ENCODE measurements at regions not wholly inside any gene's neighbourhood (a gene's known extent, or its start where the extent isn't known, plus 50 kb on each side); places are given as distances from the start of the nearest gene placed in this dataset.

DNA sequence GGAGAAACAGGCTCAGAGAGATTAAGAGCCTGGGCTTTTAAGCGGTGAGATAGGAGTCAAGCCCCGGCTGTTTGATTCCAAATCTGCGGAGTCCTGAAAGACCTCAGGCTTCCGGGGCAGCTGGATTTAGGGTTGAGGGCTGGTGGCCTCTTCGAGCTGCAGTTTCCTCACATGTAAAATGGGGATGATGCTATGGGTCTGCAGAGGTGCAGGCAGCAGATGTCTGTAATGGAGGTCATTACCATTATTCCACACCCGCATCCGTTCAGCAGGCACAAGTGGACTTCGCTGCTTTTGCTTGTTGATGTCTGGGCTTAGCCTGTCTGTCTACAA, 175.6 kb upstream of the HS6ST1 start:
- no peaks in the 10 kb centered on the region for H3K27me3 ChIP-seq (ENCODE audit: control insufficient read depth in 1 of 2, insufficient read depth in 2 of 2, low read length in 2 of 2)
- peaks cover 0 to 6% of the 10 kb centered on the region in 2 donors for H3K4me1 ChIP-seq (ENCODE audit: control insufficient read depth in 2 of 2, insufficient read depth in 2 of 2, low read length in 1 of 2)
- no peak overlapping the region for H3K27ac ChIP-seq (ENCODE audit: low read depth in 2 of 2, low read length in 1 of 2)
- H3K9me3 ChIP-seq (ENCODE audit: control insufficient read depth in 2 of 2, insufficient read depth in 1 of 2, low read depth in 1 of 2, low read length in 1 of 2), result peaks cover 4 to 5% of the 10 kb centered on the region in 2 donors
- 71 to 85% methylated on average over 8 of the region's 8 CpGs for WGBS, 2 donors
- no peaks in the 10 kb centered on the region for H3K36me3 ChIP-seq (ENCODE audit: control insufficient read depth in 2 of 2, insufficient read depth in 2 of 2, low read length in 1 of 2)
- H3K4me3 ChIP-seq (ENCODE audit: low read depth in 1 of 2, low read length in 2 of 2), result no peak overlapping the region

- H3K27ac ChIP-seq (ENCODE audit: low read depth in 2 of 2, low read length in 1 of 2), result no peak overlapping the region
- H3K36me3 ChIP-seq (ENCODE audit: control insufficient read depth in 2 of 2, insufficient read depth in 2 of 2, low read length in 1 of 2), result no peaks in the 10 kb centered on the region
- no peak overlapping the region for H3K4me3 ChIP-seq (ENCODE audit: low read depth in 1 of 2, low read length in 2 of 2)
- WGBS, 2 donors, result 59 to 77% methylated on average over 13 of the region's 13 CpGs
- H3K27me3 ChIP-seq (ENCODE audit: control insufficient read depth in 1 of 2, insufficient read depth in 2 of 2, low read length in 2 of 2), result no peaks in the 10 kb centered on the region
- H3K9me3 ChIP-seq (ENCODE audit: control insufficient read depth in 2 of 2, insufficient read depth in 1 of 2, low read depth in 1 of 2, low read length in 1 of 2), result peaks cover 4 to 5% of the 10 kb centered on the region in 2 donors
- peaks cover 0 to 6% of the 10 kb centered on the region in 2 donors for H3K4me1 ChIP-seq (ENCODE audit: control insufficient read depth in 2 of 2, insufficient read depth in 2 of 2, low read length in 1 of 2)
Observed at GRCh38 chr2:128494640-128495321, 176.1 kb upstream of the HS6ST1 start.

- Histone ChIP-seq H3K36me3 (ENCODE audit: control insufficient read depth in 2 of 2, insufficient read depth in 2 of 2, low read length in 1 of 2) (no peaks in the 10 kb centered on the region), H3K4me3 (ENCODE audit: low read depth in 1 of 2, low read length in 2 of 2) (no peak overlapping the region), H3K27me3 (ENCODE audit: control insufficient read depth in 1 of 2, insufficient read depth in 2 of 2, low read length in 2 of 2) (no peaks in the 10 kb centered on the region), H3K9me3 (ENCODE audit: control insufficient read depth in 2 of 2, insufficient read depth in 1 of 2, low read depth in 1 of 2, low read length in 1 of 2) (peaks cover 4 to 5% of the 10 kb centered on the region in 2 donors), H3K4me1 (ENCODE audit: control insufficient read depth in 2 of 2, insufficient read depth in 2 of 2, low read length in 1 of 2) (no peaks in the 10 kb centered on the region), H3K27ac (ENCODE audit: low read depth in 2 of 2, low read length in 1 of 2) (no peak overlapping the region)
- WGBS, 2 donors, result 86 to 91% methylated on average over 4 of the region's 4 CpGs
Observed at GRCh38 chr2:128495996-128496547, 177.4 kb upstream of the HS6ST1 start.

DNA sequence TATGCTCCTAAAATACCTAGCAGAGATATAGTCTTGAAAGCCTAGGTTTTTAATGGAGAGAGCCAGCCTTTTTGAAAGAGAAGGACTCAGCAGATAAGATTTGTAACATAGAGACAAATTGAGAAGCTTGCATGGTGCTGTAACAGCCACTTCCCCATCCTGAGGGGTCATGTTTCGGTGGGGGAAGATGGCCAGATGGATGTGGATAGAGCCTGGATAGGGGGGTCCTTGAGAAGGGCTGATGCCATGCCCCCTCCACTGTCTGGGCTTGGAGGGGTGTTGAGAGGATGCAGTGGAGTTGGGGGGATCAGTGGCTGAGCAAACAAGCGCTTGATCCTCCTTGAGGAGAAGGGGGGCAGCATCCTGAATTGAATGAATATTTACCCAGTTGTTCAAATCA, 178.0 kb upstream of the HS6ST1 start:
- Histone ChIP-seq H3K27ac (ENCODE audit: low read depth in 2 of 2, low read length in 1 of 2) (no peak overlapping the region), H3K4me1 (ENCODE audit: control insufficient read depth in 2 of 2, insufficient read depth in 2 of 2, low read length in 1 of 2) (no peaks in the 10 kb centered on the region), H3K36me3 (ENCODE audit: control insufficient read depth in 2 of 2, insufficient read depth in 2 of 2, low read length in 1 of 2) (no peaks in the 10 kb centered on the region), H3K27me3 (ENCODE audit: control insufficient read depth in 1 of 2, insufficient read depth in 2 of 2, low read length in 2 of 2) (no peaks in the 10 kb centered on the region), H3K4me3 (ENCODE audit: low read depth in 1 of 2, low read length in 2 of 2) (no peak overlapping the region), H3K9me3 (ENCODE audit: control insufficient read depth in 2 of 2, insufficient read depth in 1 of 2, low read depth in 1 of 2, low read length in 1 of 2) (peaks cover 4 to 5% of the 10 kb centered on the region in 2 donors)
- 76 to 82% methylated on average over 2 of the region's 2 CpGs for WGBS, 2 donors

DNA sequence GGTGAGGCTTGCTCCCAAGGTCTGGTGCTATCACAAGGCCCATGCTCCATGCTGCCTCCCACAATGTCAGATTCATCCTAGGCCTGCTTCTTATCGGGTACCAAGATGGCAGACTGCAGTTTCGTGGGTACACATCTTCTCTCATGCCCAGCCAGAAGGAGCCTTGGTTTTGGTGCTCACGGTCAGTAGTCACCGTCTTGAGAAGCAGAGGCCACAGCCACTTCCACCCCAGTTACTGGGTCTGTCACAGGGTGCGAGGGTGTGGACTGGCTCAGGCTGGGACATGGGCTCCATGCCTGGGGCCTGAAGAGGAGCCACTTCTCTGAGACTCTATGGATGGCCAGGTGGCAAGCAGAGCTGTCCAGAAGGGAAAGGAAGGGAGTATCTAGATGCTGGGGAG, 178.8 kb upstream of the HS6ST1 start:
- Histone ChIP-seq H3K9me3 (ENCODE audit: control insufficient read depth in 2 of 2, insufficient read depth in 1 of 2, low read depth in 1 of 2, low read length in 1 of 2) (peaks cover 0 to 3% of the 10 kb centered on the region in 2 donors), H3K4me1 (ENCODE audit: control insufficient read depth in 2 of 2, insufficient read depth in 2 of 2, low read length in 1 of 2) (no peaks in the 10 kb centered on the region), H3K27ac (ENCODE audit: low read depth in 2 of 2, low read length in 1 of 2) (no peak overlapping the region), H3K4me3 (ENCODE audit: low read depth in 1 of 2, low read length in 2 of 2) (no peak overlapping the region), H3K36me3 (ENCODE audit: control insufficient read depth in 2 of 2, insufficient read depth in 2 of 2, low read length in 1 of 2) (no peaks in the 10 kb centered on the region), H3K27me3 (ENCODE audit: control insufficient read depth in 1 of 2, insufficient read depth in 2 of 2, low read length in 2 of 2) (no peaks in the 10 kb centered on the region)
- 92 to 94% methylated on average over 5 of the region's 5 CpGs for WGBS, 2 donors

GRCh38 chr2:128498086-128498485, 179.4 kb upstream of the HS6ST1 start:
- Histone ChIP-seq H3K9me3 (ENCODE audit: control insufficient read depth in 2 of 2, insufficient read depth in 1 of 2, low read depth in 1 of 2, low read length in 1 of 2) (no peaks in the 10 kb centered on the region), H3K4me3 (ENCODE audit: low read depth in 1 of 2, low read length in 2 of 2) (no peak overlapping the region), H3K36me3 (ENCODE audit: control insufficient read depth in 2 of 2, insufficient read depth in 2 of 2, low read length in 1 of 2) (no peaks in the 10 kb centered on the region), H3K4me1 (ENCODE audit: control insufficient read depth in 2 of 2, insufficient read depth in 2 of 2, low read length in 1 of 2) (no peaks in the 10 kb centered on the region), H3K27ac (ENCODE audit: low read depth in 2 of 2, low read length in 1 of 2) (no peak overlapping the region), H3K27me3 (ENCODE audit: control insufficient read depth in 1 of 2, insufficient read depth in 2 of 2, low read length in 2 of 2) (no peaks in the 10 kb centered on the region)
- WGBS, 2 donors, result 96 to 97% methylated on average over 8 of the region's 8 CpGs

- no peaks in the 10 kb centered on the region for H3K27me3 ChIP-seq (ENCODE audit: control insufficient read depth in 1 of 2, insufficient read depth in 2 of 2, low read length in 2 of 2)
- H3K9me3 ChIP-seq (ENCODE audit: control insufficient read depth in 2 of 2, insufficient read depth in 1 of 2, low read depth in 1 of 2, low read length in 1 of 2), result no peaks in the 10 kb centered on the region
- no peak overlapping the region for H3K27ac ChIP-seq (ENCODE audit: low read depth in 2 of 2, low read length in 1 of 2)
- no peaks in the 10 kb centered on the region for H3K4me1 ChIP-seq (ENCODE audit: control insufficient read depth in 2 of 2, insufficient read depth in 2 of 2, low read length in 1 of 2)
- 81 to 86% methylated on average over 5 of the region's 5 CpGs for WGBS, 2 donors
- no peaks in the 10 kb centered on the region for H3K36me3 ChIP-seq (ENCODE audit: control insufficient read depth in 2 of 2, insufficient read depth in 2 of 2, low read length in 1 of 2)
- no peak overlapping the region for H3K4me3 ChIP-seq (ENCODE audit: low read depth in 1 of 2, low read length in 2 of 2)
Observed at GRCh38 chr2:128498589-128498988, 179.9 kb upstream of the HS6ST1 start.

DNA sequence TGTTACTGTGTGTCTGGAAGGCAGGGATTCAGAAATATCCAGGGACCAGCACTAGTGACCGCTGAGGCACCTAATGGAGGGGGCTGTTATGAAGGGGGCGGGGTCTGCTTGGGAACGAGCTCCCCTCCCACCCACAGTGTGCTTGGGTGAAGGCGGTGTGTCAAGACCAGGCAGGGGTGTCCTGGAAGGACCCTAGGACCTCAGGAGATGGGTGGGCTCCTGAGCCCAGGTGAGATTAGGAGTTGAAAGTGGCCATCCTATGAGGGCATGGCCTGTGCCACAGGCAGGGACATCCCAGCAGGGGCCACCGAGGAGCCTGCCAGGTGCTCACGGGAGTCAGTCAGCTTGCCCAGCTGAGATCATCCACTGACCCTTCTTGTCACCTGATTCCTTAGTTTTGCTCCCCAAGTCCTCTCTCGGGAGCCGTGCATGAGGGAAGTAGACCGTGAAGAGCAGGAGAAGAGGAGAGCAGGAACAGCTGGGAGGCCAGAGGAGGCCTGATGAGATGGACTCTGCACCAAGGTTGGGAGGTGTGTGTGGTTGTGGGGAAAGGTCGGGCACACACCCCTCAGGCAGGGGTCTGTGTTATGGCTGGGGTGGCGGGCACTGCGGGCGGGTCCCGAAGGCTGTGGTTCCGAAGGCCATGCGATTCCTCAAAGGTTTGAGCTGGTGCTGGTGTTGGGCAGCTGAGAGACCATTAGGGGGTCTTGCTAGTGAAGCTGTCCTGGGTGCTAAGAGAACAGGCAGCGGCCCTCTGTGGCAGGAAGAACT, 180.9 kb upstream of the HS6ST1 start:
- H3K36me3 ChIP-seq (ENCODE audit: control insufficient read depth in 2 of 2, insufficient read depth in 2 of 2, low read length in 1 of 2), result no peaks in the 10 kb centered on the region
- H3K4me1 ChIP-seq (ENCODE audit: control insufficient read depth in 2 of 2, insufficient read depth in 2 of 2, low read length in 1 of 2), result no peaks in the 10 kb centered on the region
- H3K9me3 ChIP-seq (ENCODE audit: control insufficient read depth in 2 of 2, insufficient read depth in 1 of 2, low read depth in 1 of 2, low read length in 1 of 2), result no peaks in the 10 kb centered on the region
- no peaks in the 10 kb centered on the region for H3K27me3 ChIP-seq (ENCODE audit: control insufficient read depth in 1 of 2, insufficient read depth in 2 of 2, low read length in 2 of 2)
- no peak overlapping the region for H3K4me3 ChIP-seq (ENCODE audit: low read depth in 1 of 2, low read length in 2 of 2)
- H3K27ac ChIP-seq (ENCODE audit: low read depth in 2 of 2, low read length in 1 of 2), result no peak overlapping the region
- WGBS, 2 donors, result 94 to 95% methylated on average over 17 of the region's 17 CpGs

DNA sequence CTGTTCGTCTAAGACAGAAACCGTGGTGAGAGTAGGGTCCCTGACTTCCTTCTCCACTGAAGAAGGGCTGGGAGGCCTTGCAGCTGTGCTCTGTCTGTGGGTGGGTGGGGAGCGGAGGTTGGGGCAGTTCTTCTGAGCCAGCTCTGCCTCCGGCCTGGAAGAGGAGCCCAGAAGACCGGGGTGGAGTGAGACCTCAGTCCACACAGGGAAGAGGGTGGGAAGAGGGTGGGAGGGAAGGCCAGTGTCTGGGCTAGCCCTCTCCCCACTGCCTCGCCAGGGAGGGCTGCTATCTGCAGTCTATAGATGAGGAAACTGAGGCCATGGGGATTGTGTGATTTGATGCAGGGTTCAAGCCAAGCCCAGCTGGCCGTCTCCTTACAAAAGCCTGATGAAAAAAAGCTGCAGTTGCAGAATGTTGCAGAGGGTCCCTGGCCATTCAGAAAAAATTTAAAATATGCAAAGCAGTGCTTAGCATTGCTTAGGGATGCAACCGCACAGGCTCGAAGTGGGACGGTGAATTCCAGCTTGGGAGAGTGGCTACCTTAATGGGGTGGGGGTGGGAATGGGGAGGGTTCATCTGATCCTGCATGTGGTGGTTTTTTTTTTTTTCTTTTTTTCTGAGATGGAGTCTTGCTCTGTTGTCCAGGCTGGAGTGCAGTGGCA, 181.6 kb upstream of the HS6ST1 start:
- Histone ChIP-seq H3K4me1 (ENCODE audit: control insufficient read depth in 2 of 2, insufficient read depth in 2 of 2, low read length in 1 of 2) (no peaks in the 10 kb centered on the region), H3K27me3 (ENCODE audit: control insufficient read depth in 1 of 2, insufficient read depth in 2 of 2, low read length in 2 of 2) (no peaks in the 10 kb centered on the region), H3K36me3 (ENCODE audit: control insufficient read depth in 2 of 2, insufficient read depth in 2 of 2, low read length in 1 of 2) (no peaks in the 10 kb centered on the region), H3K9me3 (ENCODE audit: control insufficient read depth in 2 of 2, insufficient read depth in 1 of 2, low read depth in 1 of 2, low read length in 1 of 2) (no peaks in the 10 kb centered on the region), H3K27ac (ENCODE audit: low read depth in 2 of 2, low read length in 1 of 2) (no peak overlapping the region), H3K4me3 (ENCODE audit: low read depth in 1 of 2, low read length in 2 of 2) (no peak overlapping the region)
- WGBS, 2 donors, result 71 to 75% methylated on average over 10 of the region's 10 CpGs
